ENCODE measurements at regions not wholly inside any gene's neighbourhood (a gene's known extent, or its start where the extent isn't known, plus 50 kb on each side); places are given as distances from the start of the nearest gene placed in this dataset.

GRCh38 chr4:8672486-8672885, 79.9 kb downstream of the CPZ start:
- ATAC-seq, result no peak
- TF ChIP-seq TOX (CRISPR knock-in tag; IDR thresholded peaks at IDR 0.05; ENCODE audit: borderline replicate concordance) (no peak), OSR1 (CRISPR knock-in tag; IDR thresholded peaks at IDR 0.05) (no peak), ZNF8 (CRISPR knock-in tag; IDR thresholded peaks at IDR 0.05) (no peak), CSDC2 (CRISPR knock-in tag; IDR thresholded peaks at IDR 0.05) (no peak), PATZ1 (CRISPR knock-in tag; IDR thresholded peaks at IDR 0.05; ENCODE audit: borderline replicate concordance) (no peak), ZFP3 (CRISPR knock-in tag; IDR thresholded peaks at IDR 0.05) (no peak), ISL1 (CRISPR knock-in tag; IDR thresholded peaks at IDR 0.05) (no peak), ESRRG (CRISPR knock-in tag; IDR thresholded peaks at IDR 0.05) (no peak)

GRCh38 chr4:8671712-8672290, 79.2 kb downstream of the CPZ start:
- TF ChIP-seq PATZ1 (CRISPR knock-in tag; IDR thresholded peaks at IDR 0.05; ENCODE audit: borderline replicate concordance) (no peak), ZC3H10 (CRISPR knock-in tag; IDR thresholded peaks at IDR 0.05) (no peak), BACH2 (CRISPR knock-in tag; IDR thresholded peaks at IDR 0.05; ENCODE audit: borderline replicate concordance) (no peak), ZNF70 (CRISPR knock-in tag; IDR thresholded peaks at IDR 0.05) (no peak), PPARA (CRISPR knock-in tag; IDR thresholded peaks at IDR 0.05; ENCODE audit: borderline replicate concordance) (no peak), ARNTL (CRISPR knock-in tag; IDR thresholded peaks at IDR 0.05; ENCODE audit: borderline replicate concordance, low read depth) (no peak), CSRNP3 (CRISPR knock-in tag; IDR thresholded peaks at IDR 0.05) (no peak), SNAI2 (CRISPR knock-in tag; IDR thresholded peaks at IDR 0.05) (no peak), TSHZ2 (CRISPR knock-in tag; IDR thresholded peaks at IDR 0.05) (no peak), ISL1 (CRISPR knock-in tag; IDR thresholded peaks at IDR 0.05) (no peak)
- ATAC-seq, result no peak
